Mesenchymal stem cell (in vitro differentiated cells and primary cell): ENCODE measurements at regions not wholly inside any gene's neighbourhood (a gene's known extent, or its start where the extent isn't known, plus 50 kb on each side); places are given as distances from the start of the nearest gene placed in this dataset.

Experiments used
- DNase-seq: peaks from one replicate; pipeline ENCODE4 v3.0.0-alpha.2; 2013
- H2AFZ ChIP-seq: one replicate; pipeline ENCODE4 v1.6.1; 2013; ENCODE audit warnings: low read depth, mild to moderate bottlenecking, control low read depth, inconsistent platforms, low read length, moderate library complexity
- H2AK5ac ChIP-seq: 2 replicates; pipeline ENCODE4 v1.6.1; 2013; ENCODE audit warnings: low read length, moderate library complexity, mild to moderate bottlenecking, inconsistent platforms; ENCODE audit not compliant: severe bottlenecking
- H2BK120ac ChIP-seq: one replicate; pipeline ENCODE4 v1.6.1; 2013; ENCODE audit warnings: low read depth, mild to moderate bottlenecking, inconsistent platforms, low read length, moderate library complexity
- H2BK12ac ChIP-seq, 2 experiments: one replicate each; pipeline ENCODE4 v1.6.1; 2013; ENCODE audit warnings: inconsistent platforms in 2 of 2, low read length in 2 of 2, mild to moderate bottlenecking in 2 of 2, moderate library complexity in 2 of 2, control low read depth in 1 of 2
- H2BK15ac ChIP-seq: one replicate; pipeline ENCODE4 v1.6.1; 2013; ENCODE audit warnings: mild to moderate bottlenecking, low read depth, inconsistent platforms; ENCODE audit not compliant: poor library complexity, severe bottlenecking
- H2BK5ac ChIP-seq: 2 replicates; pipeline ENCODE4 v1.6.1; 2013; ENCODE audit warnings: low read depth, mild to moderate bottlenecking, low read length, control low read depth, inconsistent platforms; ENCODE audit not compliant: poor library complexity, severe bottlenecking
- H3K14ac ChIP-seq, 2 experiments: one replicate each; pipeline ENCODE4 v1.6.1; 2013; ENCODE audit warnings: inconsistent platforms in 2 of 2, low read length in 2 of 2, control low read depth in 1 of 2, mild to moderate bottlenecking in 1 of 2, moderate library complexity in 1 of 2
- H3K18ac ChIP-seq, 2 experiments: one replicate each; pipeline ENCODE4 v1.6.1; 2013; ENCODE audit warnings: inconsistent platforms in 2 of 2, low read length in 2 of 2, control low read depth in 1 of 2, low read depth in 1 of 2, mild to moderate bottlenecking in 1 of 2
- H3K23ac ChIP-seq, 2 experiments: one replicate each; pipeline ENCODE4 v1.6.1; 2013; ENCODE audit warnings: inconsistent platforms in 2 of 2, low read length in 2 of 2, mild to moderate bottlenecking in 2 of 2, moderate library complexity in 2 of 2, control low read depth in 1 of 2
- H3K27ac ChIP-seq: 2 replicates; pipeline ENCODE4 v1.5.1; 2013; ENCODE audit warnings: mild to moderate bottlenecking, moderate library complexity, low read length, control low read depth, inconsistent platforms; ENCODE audit not compliant: poor library complexity, severe bottlenecking
- H3K27me3 ChIP-seq, 2 experiments: 2 replicates each; pipeline versions ENCODE4 v1.6.1 to v1.7.0; 2013; ENCODE audit warnings: low read length in 2 of 2, mild to moderate bottlenecking in 2 of 2, moderate library complexity in 2 of 2, control low read depth in 1 of 2, inconsistent platforms in 1 of 2; ENCODE audit not compliant: control insufficient read depth in 1 of 2, insufficient read depth in 1 of 2
- H3K36me3 ChIP-seq, 2 experiments: 2 replicates each; pipeline versions ENCODE4 v1.6.1 to v1.7.0; 2013; ENCODE audit warnings: low read length in 2 of 2, control low read depth in 1 of 2, inconsistent platforms in 1 of 2, low read depth in 1 of 2, mild to moderate bottlenecking in 1 of 2; ENCODE audit not compliant: insufficient read depth in 2 of 2, control insufficient read depth in 1 of 2
- H3K4ac ChIP-seq, 2 experiments: one replicate each; pipeline ENCODE4 v1.6.1; 2013; ENCODE audit warnings: inconsistent platforms in 2 of 2, low read length in 2 of 2, mild to moderate bottlenecking in 2 of 2, moderate library complexity in 2 of 2, control low read depth in 1 of 2, low read depth in 1 of 2
- H3K4me1 ChIP-seq: 2 replicates; pipeline ENCODE4 v1.6.1; 2013; ENCODE audit warnings: low read depth, low read length, control low read depth; ENCODE audit not compliant: control insufficient read depth, insufficient read depth
- H3K4me2 ChIP-seq: 2 replicates; pipeline ENCODE4 v1.6.1; 2013; ENCODE audit warnings: low read length, mild to moderate bottlenecking, inconsistent platforms; ENCODE audit not compliant: poor library complexity, severe bottlenecking
- H3K4me3 ChIP-seq, 2 experiments: 2 replicates each; pipeline versions ENCODE4 v1.5.1 to v1.7.0; 2013; ENCODE audit warnings: low read length in 2 of 2, mild to moderate bottlenecking in 2 of 2, control low read depth in 1 of 2, low read depth in 1 of 2; ENCODE audit not compliant: insufficient read depth in 1 of 2
- H3K79me1 ChIP-seq: replicated peaks from 2 replicates; pipeline ENCODE4 v1.6.1; 2013; ENCODE audit warnings: mild to moderate bottlenecking, control low read depth, low read length, inconsistent platforms; ENCODE audit not compliant: poor library complexity, severe bottlenecking
- H3K9ac ChIP-seq: 2 replicates; pipeline ENCODE4 v1.7.0; 2013; ENCODE audit warnings: mild to moderate bottlenecking, low read length, moderate library complexity
- H3K9me3 ChIP-seq: 2 replicates; pipeline ENCODE4 v1.7.0; 2013; ENCODE audit warnings: mild to moderate bottlenecking, low read length; ENCODE audit not compliant: control insufficient read depth
- H4K8ac ChIP-seq: one replicate; pipeline ENCODE4 v1.6.1; 2013; ENCODE audit warnings: inconsistent platforms, mild to moderate bottlenecking, low read length, moderate library complexity
- H4K91ac ChIP-seq: one replicate; pipeline ENCODE4 v1.6.1; 2013; ENCODE audit warnings: mild to moderate bottlenecking, low read length, inconsistent platforms
- WGBS: methylation state at CpG from one replicate; pipeline ENCODE4 v1.1.7; 2013; ENCODE audit warnings: mixed read lengths; 5-methylcytosine and 5-hydroxymethylcytosine counted together

GRCh38 chrX:121349263-121349662, 301.9 kb downstream of the GLUD2 start:
- Histone ChIP-seq H2AFZ (no peak overlapping the region), H3K23ac (no peak overlapping the region), H4K91ac (no peak overlapping the region), H4K8ac (no peak overlapping the region), H3K4me2 (no peak overlapping the region), H3K27me3 (no peaks in the 10 kb centered on the region), H2BK15ac (no peak overlapping the region), H3K79me1 (no peaks in the 10 kb centered on the region), H3K9ac (no peak overlapping the region), H3K4me3 (no peak overlapping the region), H3K18ac (no peak overlapping the region), H2BK120ac (no peak overlapping the region), H2BK12ac (no peak overlapping the region), H3K4me1 (no peaks in the 10 kb centered on the region), H3K4ac (no peak overlapping the region), H2BK5ac (no peak overlapping the region), H3K14ac (no peak overlapping the region), H3K27ac (no peak overlapping the region), H3K36me3 (no peaks in the 10 kb centered on the region), H2AK5ac (no peak overlapping the region), H3K9me3 (no peaks in the 10 kb centered on the region)
- no CpG with 5 or more reads among the region's 3 CpGs for WGBS
- DNase-seq, result no peak

GRCh38 chrX:121356139-121356849, 308.9 kb downstream of the GLUD2 start:
- no peak overlapping the region for H2BK12ac ChIP-seq
- H3K4ac ChIP-seq, result no peak overlapping the region
- H3K4me3 ChIP-seq, result no peak overlapping the region
- H3K4me2 ChIP-seq, result no peak overlapping the region
- H3K9me3 ChIP-seq, result no peaks in the 10 kb centered on the region
- H3K27ac ChIP-seq, result no peak overlapping the region
- H2BK120ac ChIP-seq, result no peak overlapping the region
- no peak overlapping the region for H3K9ac ChIP-seq
- H3K36me3 ChIP-seq, result no peaks in the 10 kb centered on the region
- no peaks in the 10 kb centered on the region for H3K79me1 ChIP-seq
- no peak overlapping the region for H2BK5ac ChIP-seq
- H2AFZ ChIP-seq, result no peak overlapping the region
- H3K4me1 ChIP-seq, result no peaks in the 10 kb centered on the region
- H4K8ac ChIP-seq, result no peak overlapping the region
- DNase-seq, result no peak
- H2AK5ac ChIP-seq, result no peak overlapping the region
- no peak overlapping the region for H2BK15ac ChIP-seq
- no peak overlapping the region for H3K23ac ChIP-seq
- no peak overlapping the region for H3K18ac ChIP-seq
- 86% methylated on average over 20 of the region's 22 CpGs for WGBS
- H4K91ac ChIP-seq, result no peak overlapping the region
- no peaks in the 10 kb centered on the region for H3K27me3 ChIP-seq
- H3K14ac ChIP-seq, result no peak overlapping the region

GRCh38 chrX:121356850-121357171, 309.4 kb downstream of the GLUD2 start:
- Histone ChIP-seq H2BK12ac (no peak overlapping the region), H2BK120ac (no peak overlapping the region), H3K79me1 (no peaks in the 10 kb centered on the region), H2BK15ac (no peak overlapping the region), H4K91ac (no peak overlapping the region), H3K4ac (no peak overlapping the region), H2AK5ac (no peak overlapping the region), H3K23ac (no peak overlapping the region), H2BK5ac (no peak overlapping the region), H3K27me3 (no peaks in the 10 kb centered on the region), H3K18ac (no peak overlapping the region), H3K9ac (no peak overlapping the region), H3K4me1 (no peaks in the 10 kb centered on the region), H3K4me3 (no peak overlapping the region), H3K27ac (no peak overlapping the region), H4K8ac (no peak overlapping the region), H3K36me3 (no peaks in the 10 kb centered on the region), H3K4me2 (no peak overlapping the region), H3K9me3 (no peaks in the 10 kb centered on the region), H2AFZ (no peak overlapping the region), H3K14ac (no peak overlapping the region)
- DNase-seq, result no peak
- WGBS, result 80% methylated on average over 3 of the region's 6 CpGs

GRCh38 chrX:121360280-121360679, 312.9 kb downstream of the GLUD2 start:
- Histone ChIP-seq H3K23ac (no peak overlapping the region), H3K4me2 (no peak overlapping the region), H2BK12ac (no peak overlapping the region), H3K36me3 (no peaks in the 10 kb centered on the region), H4K8ac (no peak overlapping the region), H3K4me1 (no peaks in the 10 kb centered on the region), H3K4ac (no peak overlapping the region), H2AFZ (no peak overlapping the region), H4K91ac (no peak overlapping the region), H3K27me3 (no peaks in the 10 kb centered on the region), H3K79me1 (no peaks in the 10 kb centered on the region), H3K27ac (no peak overlapping the region), H2BK15ac (no peak overlapping the region), H2BK120ac (no peak overlapping the region), H3K14ac (no peak overlapping the region), H3K4me3 (no peak overlapping the region), H3K9ac (no peak overlapping the region), H3K18ac (no peak overlapping the region), H3K9me3 (no peaks in the 10 kb centered on the region), H2BK5ac (no peak overlapping the region), H2AK5ac (no peak overlapping the region)
- 100% methylated on average over 1 of the region's 1 CpG for WGBS
- no peak for DNase-seq
